ENCODE measurements at regions not wholly inside any gene's neighbourhood (a gene's known extent, or its start where the extent isn't known, plus 50 kb on each side); places are given as distances from the start of the nearest gene placed in this dataset.
A peak's percentile ranks its signal among the peaks of the same experiment; 100 is the strongest.

DNA sequence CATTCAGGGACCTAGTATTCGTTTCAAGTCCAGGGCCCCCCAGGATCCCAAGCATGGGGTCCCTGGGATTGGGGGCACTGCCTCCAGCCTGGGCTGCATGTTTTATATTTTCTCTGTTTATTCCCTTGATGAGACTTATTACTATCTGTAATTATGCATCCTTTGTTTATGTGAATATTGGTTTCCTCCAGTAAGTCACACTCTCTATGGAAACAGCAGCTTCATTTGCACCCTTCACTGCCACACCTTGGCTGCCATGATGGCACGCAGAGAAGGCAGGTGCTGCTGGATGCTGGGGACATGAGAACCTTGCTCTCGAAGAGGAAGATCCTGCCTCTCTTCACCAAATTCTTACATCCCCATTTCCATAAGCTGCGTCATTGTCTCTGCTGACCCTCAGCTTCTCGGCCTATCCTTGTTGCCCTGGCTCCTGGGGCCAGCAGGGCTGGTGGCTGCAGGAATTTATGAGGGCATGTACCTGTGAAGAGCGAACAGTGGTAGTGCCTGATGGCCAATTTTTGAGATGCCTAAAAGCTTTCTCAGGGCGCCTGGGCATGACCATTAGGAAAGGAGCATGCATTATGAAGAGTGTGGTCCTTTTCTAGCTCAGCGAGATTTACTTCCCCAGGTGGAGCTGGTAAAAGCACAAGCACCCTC lies 479.3 kb upstream of the KLF6 start:
- H3K14ac ChIP-seq (ENCODE audit: insufficient read depth, low read length), result no peak overlapping the region
- H3K9ac ChIP-seq (ENCODE audit: extremely low read depth, insufficient read length, low read length), result no peak overlapping the region
- no peak overlapping the region for H2BK15ac ChIP-seq (ENCODE audit: low read depth, low read length)
- no peak overlapping the region for H2BK12ac ChIP-seq (ENCODE audit: insufficient read length, low read depth, low read length)
- no peaks in the 10 kb centered on the region for H3K23me2 ChIP-seq (ENCODE audit: insufficient read length, low read depth, low read length, poor library complexity, severe bottlenecking)
- H3K23ac ChIP-seq (ENCODE audit: insufficient read length, low read depth, low read length), result no peak overlapping the region
- no peak for TF ChIP-seq CTCF (conservative IDR thresholded peaks at IDR 0.05)
- no CpG with 5 or more reads among the region's 8 CpGs for WGBS (ENCODE audit: extremely low coverage, insufficient read length, low lambda C conversion rate)
- H3K4ac ChIP-seq (ENCODE audit: low read depth, low read length), result no peak overlapping the region
- H4K5ac ChIP-seq (ENCODE audit: insufficient read length, low read depth, low read length), result no peak overlapping the region
- H4K20me1 ChIP-seq (ENCODE audit: control insufficient read depth, insufficient read depth, insufficient read length), result no peaks in the 10 kb centered on the region
- no peaks in the 10 kb centered on the region for H3K9me3 ChIP-seq (ENCODE audit: control insufficient read depth, low read depth, low read length)
- no peaks in the 10 kb centered on the region for H3K4me1 Mint-ChIP-seq
- H3K56ac ChIP-seq (ENCODE audit: insufficient read length, low read depth, low read length), result no peak overlapping the region
- no peaks in the 10 kb centered on the region for H3K27me3 ChIP-seq (ENCODE audit: insufficient read depth, low read length)
- no peaks in the 10 kb centered on the region for H3K79me2 ChIP-seq (ENCODE audit: insufficient read depth, low read length)
- H3K27ac Mint-ChIP-seq, result 0 out of 7 replicates have a peak overlapping the region, but pooled peaks of 1 of the 3 experiments have one; percentile 17
- no peak overlapping the region for H3K4me2 ChIP-seq (ENCODE audit: insufficient read depth, insufficient read length, low read length)
- no peak overlapping the region for H3T11ph ChIP-seq (ENCODE audit: low read length)
- H2AFZ ChIP-seq (ENCODE audit: low read length), result no peak overlapping the region
- peaks cover 0 to 3% (median 0%) of the 10 kb centered on the region in 3 experiments; a peak in 2 of 7 replicates for H3K36me3 Mint-ChIP-seq (ENCODE audit: insufficient read depth in 1 of 3, low read depth in 3 of 3)
- no peaks in the 10 kb centered on the region for H3K27me3 Mint-ChIP-seq (ENCODE audit: low read depth)
- H2AK5ac ChIP-seq (ENCODE audit: insufficient read length, low read length), result no peak overlapping the region
- no peak overlapping the region for H2BK120ac ChIP-seq (ENCODE audit: low read depth, low read length, poor library complexity, severe bottlenecking)
- no peak overlapping the region for H2BK20ac ChIP-seq (ENCODE audit: low read depth, low read length, poor library complexity, severe bottlenecking)
- H4K91ac ChIP-seq (ENCODE audit: insufficient read length, low read depth, low read length), result no peak overlapping the region
- no peak overlapping the region for H3K4me3 Mint-ChIP-seq
- peaks cover 0 to 9% of the 10 kb centered on the region in 2 experiments; a peak in 3 of 5 replicates for H3K9me3 Mint-ChIP-seq
- H2BK5ac ChIP-seq (ENCODE audit: insufficient read length, low read length), result no peak overlapping the region
- no peak for DNase-seq
- H4K8ac ChIP-seq (replicated peaks; ENCODE audit: insufficient read length, low read depth, low read length), result no peak overlapping the region
- no peak overlapping the region for H3K27ac ChIP-seq (ENCODE audit: insufficient read length, low read depth, low read length)
- H3K18ac ChIP-seq (ENCODE audit: insufficient read length, low read depth, low read length), result no peak overlapping the region
- no peaks in the 10 kb centered on the region for H3K79me1 ChIP-seq (ENCODE audit: insufficient read depth, low read depth, low read length, poor library complexity, severe bottlenecking)
- H3K4me1 ChIP-seq (ENCODE audit: insufficient read depth, low read length), result no peaks in the 10 kb centered on the region
